Ovary (tissue), 3 donors: ENCODE measurements at regions not wholly inside any gene's neighbourhood (a gene's known extent, or its start where the extent isn't known, plus 50 kb on each side); places are given as distances from the start of the nearest gene placed in this dataset.

Experiments
- POLR2A ChIP-seq: fragments of 450-650 bp; IDR thresholded peaks from one replicate; pipeline ENCODE4 v1.6.1; 2017; ENCODE audit warnings: antibody characterized with exemption, mild to moderate bottlenecking, moderate library complexity
- TF ChIP-seq, protein P1 (sequence below), 3 donors: fragments of 450-650 bp in 2 of 3; fragments of 200-600 bp in 1 of 3; IDR thresholded peaks; one replicate each; pipeline versions ENCODE4 v1.5.1 to v1.8.0; 2016 to 2022; ENCODE audit warnings: antibody characterized with exemption in 3 of 3, mild to moderate bottlenecking in 1 of 3
- donor health status: DM: no; HTN: no; CAD: no.

DNA sequence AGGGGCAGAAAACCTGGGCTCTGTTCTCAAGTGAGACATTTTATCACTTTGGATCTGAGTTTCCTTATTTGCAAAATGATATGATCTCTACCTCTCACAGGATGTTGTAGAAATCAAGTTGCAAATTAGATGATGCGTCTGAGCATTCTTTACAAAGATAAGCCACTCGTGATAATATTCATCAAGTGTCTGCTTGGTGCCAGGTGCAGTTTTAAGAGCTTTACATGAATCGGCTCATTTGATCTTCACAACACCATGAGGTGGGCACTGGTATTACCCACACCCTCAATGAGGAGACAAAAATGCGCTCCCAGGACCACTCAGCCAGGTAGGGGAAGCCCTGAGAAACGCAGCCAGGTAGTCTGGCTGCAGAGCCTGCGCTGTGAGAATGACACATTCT, 59.1 kb upstream of the CA12 start:
- TF ChIP-seq, protein P1, sequence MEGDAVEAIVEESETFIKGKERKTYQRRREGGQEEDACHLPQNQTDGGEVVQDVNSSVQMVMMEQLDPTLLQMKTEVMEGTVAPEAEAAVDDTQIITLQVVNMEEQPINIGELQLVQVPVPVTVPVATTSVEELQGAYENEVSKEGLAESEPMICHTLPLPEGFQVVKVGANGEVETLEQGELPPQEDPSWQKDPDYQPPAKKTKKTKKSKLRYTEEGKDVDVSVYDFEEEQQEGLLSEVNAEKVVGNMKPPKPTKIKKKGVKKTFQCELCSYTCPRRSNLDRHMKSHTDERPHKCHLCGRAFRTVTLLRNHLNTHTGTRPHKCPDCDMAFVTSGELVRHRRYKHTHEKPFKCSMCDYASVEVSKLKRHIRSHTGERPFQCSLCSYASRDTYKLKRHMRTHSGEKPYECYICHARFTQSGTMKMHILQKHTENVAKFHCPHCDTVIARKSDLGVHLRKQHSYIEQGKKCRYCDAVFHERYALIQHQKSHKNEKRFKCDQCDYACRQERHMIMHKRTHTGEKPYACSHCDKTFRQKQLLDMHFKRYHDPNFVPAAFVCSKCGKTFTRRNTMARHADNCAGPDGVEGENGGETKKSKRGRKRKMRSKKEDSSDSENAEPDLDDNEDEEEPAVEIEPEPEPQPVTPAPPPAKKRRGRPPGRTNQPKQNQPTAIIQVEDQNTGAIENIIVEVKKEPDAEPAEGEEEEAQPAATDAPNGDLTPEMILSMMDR (IDR thresholded peaks at IDR 0.05): no peak
- TF ChIP-seq POLR2A: no peak
